Esophagus squamous epithelium (tissue), 4 donors: ENCODE measurements at regions not wholly inside any gene's neighbourhood (a gene's known extent, or its start where the extent isn't known, plus 50 kb on each side); places are given as distances from the start of the nearest gene placed in this dataset.

ENCODE experiments used
- POLR2A ChIP-seq, 4 donors: fragments of 450-650 bp; IDR thresholded peaks; one replicate each; pipeline ENCODE4 v1.6.1; 2017; ENCODE audit warnings: antibody characterized with exemption in 4 of 4, mild to moderate bottlenecking in 4 of 4, moderate library complexity in 3 of 4
- TF ChIP-seq, protein P1 (sequence below), 6 experiments: fragments of 450-650 bp in 4 of 6; fragments of 200-600 bp in 2 of 6; sonication (generic) in 2 of 6; IDR thresholded peaks; one replicate each; pipeline ENCODE4 v1.5.1; 2016 to 2019; ENCODE audit warnings: antibody characterized with exemption in 6 of 6, mild to moderate bottlenecking in 4 of 6, moderate library complexity in 4 of 6

DNA sequence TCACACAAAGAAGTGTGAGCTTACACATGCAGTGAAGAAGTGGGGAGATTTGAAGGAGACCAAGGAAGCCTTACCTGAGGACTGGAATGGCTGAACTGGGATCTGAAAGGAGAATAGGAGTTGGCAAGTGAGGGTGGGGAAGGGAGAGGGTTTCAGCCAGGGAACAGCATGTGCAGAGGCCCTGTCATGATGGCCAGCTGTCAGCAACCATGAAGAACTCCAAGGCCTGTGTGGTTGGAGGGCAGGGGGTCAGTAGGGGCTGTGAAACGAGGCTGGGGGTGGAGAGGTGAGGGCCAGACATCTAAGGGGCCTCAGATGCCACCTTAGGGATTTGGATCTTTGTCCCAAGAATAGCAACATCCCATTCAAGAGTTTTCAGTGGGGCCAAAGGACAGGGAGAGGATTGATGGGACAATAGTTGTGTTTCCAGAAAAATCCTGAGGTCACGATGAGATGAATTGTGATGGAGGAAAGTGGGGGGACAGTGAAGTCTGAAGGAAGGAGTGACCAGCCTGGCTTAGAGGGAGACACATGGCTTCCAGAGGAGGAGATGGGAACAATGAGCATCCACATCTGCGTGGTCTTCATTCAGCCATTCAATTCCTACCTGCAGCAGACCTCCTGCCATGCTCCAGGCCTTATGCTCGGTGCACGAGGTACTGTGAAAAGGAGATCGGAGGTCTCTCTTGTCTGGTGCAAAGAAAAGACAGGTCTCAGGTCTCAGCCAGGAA, 187.6 kb downstream of the MATN1 start:
- TF ChIP-seq, protein P1, sequence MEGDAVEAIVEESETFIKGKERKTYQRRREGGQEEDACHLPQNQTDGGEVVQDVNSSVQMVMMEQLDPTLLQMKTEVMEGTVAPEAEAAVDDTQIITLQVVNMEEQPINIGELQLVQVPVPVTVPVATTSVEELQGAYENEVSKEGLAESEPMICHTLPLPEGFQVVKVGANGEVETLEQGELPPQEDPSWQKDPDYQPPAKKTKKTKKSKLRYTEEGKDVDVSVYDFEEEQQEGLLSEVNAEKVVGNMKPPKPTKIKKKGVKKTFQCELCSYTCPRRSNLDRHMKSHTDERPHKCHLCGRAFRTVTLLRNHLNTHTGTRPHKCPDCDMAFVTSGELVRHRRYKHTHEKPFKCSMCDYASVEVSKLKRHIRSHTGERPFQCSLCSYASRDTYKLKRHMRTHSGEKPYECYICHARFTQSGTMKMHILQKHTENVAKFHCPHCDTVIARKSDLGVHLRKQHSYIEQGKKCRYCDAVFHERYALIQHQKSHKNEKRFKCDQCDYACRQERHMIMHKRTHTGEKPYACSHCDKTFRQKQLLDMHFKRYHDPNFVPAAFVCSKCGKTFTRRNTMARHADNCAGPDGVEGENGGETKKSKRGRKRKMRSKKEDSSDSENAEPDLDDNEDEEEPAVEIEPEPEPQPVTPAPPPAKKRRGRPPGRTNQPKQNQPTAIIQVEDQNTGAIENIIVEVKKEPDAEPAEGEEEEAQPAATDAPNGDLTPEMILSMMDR (IDR thresholded peaks at IDR 0.05), result no peak
- no peak for TF ChIP-seq POLR2A (IDR thresholded peaks at IDR 0.05)
